SU-DHL-6 (cell line): ENCODE measurements at regions not wholly inside any gene's neighbourhood (a gene's known extent, or its start where the extent isn't known, plus 50 kb on each side); places are given as distances from the start of the nearest gene placed in this dataset.

Source experiments
- CTCF ChIP-seq: fragments of 200-600 bp; sonication (generic); IDR thresholded peaks from one replicate; pipeline ENCODE4 v1.5.1; 2017; ENCODE audit warnings: antibody characterized with exemption, mild to moderate bottlenecking, low read length, moderate library complexity; ENCODE audit not compliant: insufficient read depth, poor library complexity, severe bottlenecking
- EZH2phosphoT487 ChIP-seq: fragments of 200-600 bp; sonication (generic), shearing (Covaris generic); conservative IDR thresholded peaks from 2 replicates; pipeline ENCODE4 v1.6.1; 2018; ENCODE audit warnings: mild to moderate bottlenecking, antibody characterized with exemption, low read length, moderate library complexity, mixed read lengths

GRCh38 chr2:219723311-219723710 is 95.9 kb downstream of the SLC4A3 start:
- TF ChIP-seq CTCF = no peak
- TF ChIP-seq EZH2phosphoT487 = no peak
